Glutamatergic neuron (in vitro differentiated cells): ENCODE measurements at regions not wholly inside any gene's neighbourhood (a gene's known extent, or its start where the extent isn't known, plus 50 kb on each side); places are given as distances from the start of the nearest gene placed in this dataset.
A peak's percentile ranks its signal among the peaks of the same experiment; 100 is the strongest.

Experiments used
- DNase-seq: peaks from one replicate; pipeline ENCODE4 v3.0.0; 2022
- H3K27ac Mint-ChIP-seq: one replicate; pipeline ENCODE4 v1.8.0; 2020; ENCODE audit warnings: mild to moderate bottlenecking, mixed read lengths, inconsistent platforms; ENCODE audit not compliant: unreplicated experiment
- H3K27me3 Mint-ChIP-seq: one replicate; pipeline ENCODE4 v1.8.0; 2020; ENCODE audit warnings: mild to moderate bottlenecking, moderate library complexity, mixed read lengths, inconsistent platforms; ENCODE audit not compliant: unreplicated experiment
- H3K36me3 Mint-ChIP-seq: one replicate; pipeline ENCODE4 v1.8.0; 2020; ENCODE audit warnings: mild to moderate bottlenecking, mixed read lengths, inconsistent platforms; ENCODE audit not compliant: unreplicated experiment
- H3K4me1 Mint-ChIP-seq: one replicate; pipeline ENCODE4 v1.8.0; 2020; ENCODE audit warnings: mild to moderate bottlenecking, low read depth, mixed read lengths, inconsistent platforms; ENCODE audit not compliant: unreplicated experiment
- H3K4me3 Mint-ChIP-seq: one replicate; pipeline ENCODE4 v1.8.0; 2020; ENCODE audit warnings: mild to moderate bottlenecking, mixed read lengths, inconsistent platforms; ENCODE audit not compliant: unreplicated experiment
- H3K9me3 Mint-ChIP-seq: one replicate; pipeline ENCODE4 v1.8.0; 2020; ENCODE audit warnings: mild to moderate bottlenecking, moderate library complexity, mixed read lengths, inconsistent platforms; ENCODE audit not compliant: unreplicated experiment
- TF ChIP-seq, protein P1 (sequence below): fragments of 200-600 bp; sonication (generic); IDR thresholded peaks from one replicate; pipeline ENCODE4 v1.5.0; 2021; ENCODE audit not compliant: partially characterized antibody, unreplicated experiment

DNA sequence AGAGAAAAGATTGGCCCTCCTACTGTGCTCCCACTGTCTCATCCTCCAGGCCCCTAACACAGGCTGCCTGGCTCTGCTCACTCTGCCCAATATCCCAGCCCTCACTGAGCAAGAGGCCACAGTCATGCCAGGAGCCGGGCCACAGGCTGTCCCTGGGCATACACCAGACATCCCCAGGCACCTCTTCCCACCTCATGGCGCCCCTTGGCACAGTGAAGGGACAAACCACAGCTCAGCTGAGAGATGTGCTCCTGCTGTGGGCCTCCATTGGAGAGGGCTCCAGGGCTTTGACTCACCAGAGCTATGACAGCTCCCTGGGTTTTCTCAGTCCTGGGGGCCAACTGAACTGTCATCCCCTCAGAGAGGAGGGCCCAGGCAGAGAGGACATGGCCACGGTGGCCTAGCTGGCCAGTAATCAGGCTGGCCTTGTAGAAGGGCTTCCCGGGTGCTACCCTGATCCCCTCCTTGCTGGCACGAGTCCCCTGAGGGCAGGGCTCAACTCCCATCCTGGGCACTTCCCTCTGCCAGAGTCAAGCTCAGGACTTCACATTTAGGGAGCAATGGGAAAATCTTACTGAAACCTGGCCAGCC, 220.9 kb downstream of the TUBA3C start:
- DNase-seq, result no peak
- no peak overlapping the region for H3K4me3 Mint-ChIP-seq
- TF ChIP-seq, protein P1, sequence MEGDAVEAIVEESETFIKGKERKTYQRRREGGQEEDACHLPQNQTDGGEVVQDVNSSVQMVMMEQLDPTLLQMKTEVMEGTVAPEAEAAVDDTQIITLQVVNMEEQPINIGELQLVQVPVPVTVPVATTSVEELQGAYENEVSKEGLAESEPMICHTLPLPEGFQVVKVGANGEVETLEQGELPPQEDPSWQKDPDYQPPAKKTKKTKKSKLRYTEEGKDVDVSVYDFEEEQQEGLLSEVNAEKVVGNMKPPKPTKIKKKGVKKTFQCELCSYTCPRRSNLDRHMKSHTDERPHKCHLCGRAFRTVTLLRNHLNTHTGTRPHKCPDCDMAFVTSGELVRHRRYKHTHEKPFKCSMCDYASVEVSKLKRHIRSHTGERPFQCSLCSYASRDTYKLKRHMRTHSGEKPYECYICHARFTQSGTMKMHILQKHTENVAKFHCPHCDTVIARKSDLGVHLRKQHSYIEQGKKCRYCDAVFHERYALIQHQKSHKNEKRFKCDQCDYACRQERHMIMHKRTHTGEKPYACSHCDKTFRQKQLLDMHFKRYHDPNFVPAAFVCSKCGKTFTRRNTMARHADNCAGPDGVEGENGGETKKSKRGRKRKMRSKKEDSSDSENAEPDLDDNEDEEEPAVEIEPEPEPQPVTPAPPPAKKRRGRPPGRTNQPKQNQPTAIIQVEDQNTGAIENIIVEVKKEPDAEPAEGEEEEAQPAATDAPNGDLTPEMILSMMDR, result no peak
- H3K9me3 Mint-ChIP-seq, result peaks cover 22% of the 10 kb centered on the region
- H3K36me3 Mint-ChIP-seq, result peaks cover 14% of the 10 kb centered on the region
- H3K4me1 Mint-ChIP-seq, result no peaks in the 10 kb centered on the region
- no peak overlapping the region for H3K27ac Mint-ChIP-seq
- peaks cover 18% of the 10 kb centered on the region for H3K27me3 Mint-ChIP-seq

DNA sequence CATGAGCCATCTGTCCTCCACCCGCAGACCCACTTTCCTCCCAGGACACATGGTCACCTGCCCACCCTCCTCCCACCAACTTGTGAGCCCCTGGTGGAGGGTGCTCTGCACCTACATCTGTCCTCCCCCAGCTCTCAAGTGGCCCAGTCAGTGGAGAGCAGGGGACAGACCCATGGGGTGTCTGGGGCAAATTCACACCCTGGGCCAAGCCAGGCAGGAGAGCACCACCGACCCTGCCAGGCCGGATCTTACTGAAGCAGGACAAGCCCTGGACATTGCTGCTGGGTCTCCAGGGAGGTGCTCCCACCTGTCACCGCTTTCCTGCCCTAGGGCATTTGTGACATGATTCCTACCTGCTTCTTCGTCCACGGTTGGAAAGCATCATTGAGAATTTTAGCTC, 221.6 kb downstream of the TUBA3C start:
- Mint-ChIP-seq H3K36me3 (peaks cover 20% of the 10 kb centered on the region), H3K4me3 (no peak overlapping the region), H3K4me1 (no peaks in the 10 kb centered on the region), H3K27me3 (peaks cover 23% of the 10 kb centered on the region), H3K9me3 (peaks cover 27% of the 10 kb centered on the region), H3K27ac (no peak overlapping the region)
- DNase-seq, result no peak
- TF ChIP-seq, protein P1, result no peak

DNA sequence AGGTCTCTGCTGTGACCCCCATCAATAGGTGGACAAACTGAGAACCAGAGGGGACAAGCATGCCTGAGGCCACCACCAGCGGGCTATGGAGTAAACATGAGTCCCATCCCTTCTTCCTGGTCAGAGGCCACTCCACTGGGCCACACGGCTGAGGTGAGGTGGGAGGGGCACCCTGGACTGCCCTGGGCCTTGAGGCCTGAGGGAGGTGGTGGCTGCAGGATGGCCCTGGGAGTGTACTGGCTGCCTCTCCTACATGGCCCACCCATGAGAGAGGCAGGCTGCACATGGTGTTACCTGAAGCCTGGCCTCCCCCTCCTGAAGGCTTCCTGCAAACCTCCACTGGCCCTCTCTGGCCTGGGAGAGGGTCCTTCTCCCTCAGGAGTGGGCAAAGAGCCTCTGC, 222.4 kb downstream of the TUBA3C start:
- peaks cover 25% of the 10 kb centered on the region for H3K27me3 Mint-ChIP-seq
- peaks cover 29% of the 10 kb centered on the region for H3K9me3 Mint-ChIP-seq
- H3K27ac Mint-ChIP-seq, result no peak overlapping the region
- DNase-seq, result no peak
- no peaks in the 10 kb centered on the region for H3K4me1 Mint-ChIP-seq
- TF ChIP-seq, protein P1, result no peak
- H3K36me3 Mint-ChIP-seq, result peaks cover 25% of the 10 kb centered on the region
- no peak overlapping the region for H3K4me3 Mint-ChIP-seq

DNA sequence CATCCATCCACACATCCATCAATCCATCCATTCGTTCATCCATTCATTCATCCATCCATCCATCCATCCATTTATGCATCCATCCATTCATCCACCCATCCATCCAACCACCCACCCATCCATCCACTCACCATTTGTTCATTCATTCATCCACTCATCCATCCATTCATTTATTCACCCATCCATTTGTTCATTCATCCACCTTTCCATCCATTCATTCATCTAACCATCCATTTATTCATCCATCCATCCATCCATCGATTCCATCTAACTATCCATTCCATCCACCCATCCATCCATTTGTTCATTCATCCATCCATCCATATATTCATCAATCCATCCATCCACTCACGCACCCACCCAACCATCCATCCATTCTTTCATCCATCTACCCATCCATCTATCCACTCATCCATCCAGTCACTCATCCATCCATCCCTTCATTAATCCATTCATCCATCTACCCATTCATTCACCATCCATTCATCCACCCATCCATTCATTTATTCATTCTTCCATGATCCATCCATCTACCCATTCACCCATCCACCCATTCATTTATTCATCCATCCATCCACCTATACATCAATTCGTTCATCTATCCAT, 225.0 kb downstream of the TUBA3C start:
- Mint-ChIP-seq H3K36me3 (peaks cover 25% of the 10 kb centered on the region), H3K27me3 (peaks cover 27% of the 10 kb centered on the region), H3K9me3 (peaks cover 33% of the 10 kb centered on the region), H3K4me3 (peak overlapping the region; percentile 20), H3K4me1 (no peaks in the 10 kb centered on the region), H3K27ac (no peak overlapping the region)
- TF ChIP-seq, protein P1, result no peak
- DNase-seq, result no peak

DNA sequence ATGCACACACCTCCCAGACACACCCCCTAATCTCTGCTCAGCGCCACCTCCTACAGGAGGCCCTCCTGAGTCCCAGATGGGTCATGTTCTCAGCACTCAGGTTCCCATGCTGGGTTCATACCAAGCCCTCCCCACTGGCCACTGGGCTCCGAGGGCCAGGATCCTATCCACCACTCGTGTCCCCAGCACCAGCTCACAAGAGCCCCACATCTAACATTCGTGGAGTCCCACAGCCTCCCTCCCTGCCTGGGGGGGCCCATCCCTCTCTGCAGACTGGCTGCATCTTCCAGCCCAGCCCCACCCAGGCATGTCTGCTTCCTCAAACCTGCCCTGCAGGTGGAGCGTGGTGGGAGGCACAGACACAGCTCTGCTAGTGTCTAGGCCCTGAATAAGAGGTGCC, 227.4 kb downstream of the TUBA3C start:
- Mint-ChIP-seq H3K9me3 (peaks cover 40% of the 10 kb centered on the region), H3K27me3 (peaks cover 26% of the 10 kb centered on the region), H3K27ac (no peak overlapping the region), H3K4me1 (no peaks in the 10 kb centered on the region), H3K4me3 (no peak overlapping the region), H3K36me3 (peaks cover 29% of the 10 kb centered on the region)
- TF ChIP-seq, protein P1, result no peak
- no peak for DNase-seq
